GM23248 (cell line): ENCODE measurements at regions not wholly inside any gene's neighbourhood (a gene's known extent, or its start where the extent isn't known, plus 50 kb on each side); places are given as distances from the start of the nearest gene placed in this dataset.
"Not testable (repeated sequence)": the region's sequence is repeated elsewhere in the genome, so short reads cannot be mapped to it uniquely, and the experiment has no call there.

ENCODE experiments used
- DNase-seq: peaks from one replicate; pipeline ENCODE4 v3.0.0-alpha.2; 2015
- H2AFZ ChIP-seq: fragments of 200-600 bp; sonication (generic); 2 replicates; pipeline ENCODE4 v1.6.1; 2016; ENCODE audit warnings: antibody characterized with exemption
- H3F3A ChIP-seq: fragments of 200-600 bp; sonication (generic); 2 replicates; pipeline ENCODE4 v1.6.1; 2016; ENCODE audit warnings: mild to moderate bottlenecking, antibody characterized with exemption, mixed run types; ENCODE audit not compliant: insufficient read depth
- H3K27ac ChIP-seq: fragments of 200-600 bp; sonication (generic); 2 replicates; pipeline ENCODE4 v1.5.1; 2016; ENCODE audit warnings: mild to moderate bottlenecking
- H3K27me3 ChIP-seq: fragments of 200-600 bp; sonication (generic); replicated peaks from 2 replicates; pipeline ENCODE4 v1.6.1; 2016; ENCODE audit warnings: mild to moderate bottlenecking; ENCODE audit not compliant: insufficient read depth
- H3K36me3 ChIP-seq: fragments of 200-600 bp; sonication (generic); 2 replicates; pipeline ENCODE4 v1.6.1; 2016; ENCODE audit warnings: low read depth, mild to moderate bottlenecking
- H3K4me1 ChIP-seq: fragments of 200-600 bp; sonication (generic); 2 replicates; pipeline ENCODE4 v1.6.1; 2016; ENCODE audit warnings: mild to moderate bottlenecking; ENCODE audit not compliant: insufficient read depth
- H3K4me2 ChIP-seq: fragments of 200-600 bp; sonication (generic); one replicate; pipeline ENCODE4 v1.6.1; 2016; ENCODE audit warnings: mild to moderate bottlenecking; ENCODE audit not compliant: unreplicated experiment
- H3K4me3 ChIP-seq: fragments of 200-600 bp; sonication (generic); 2 replicates; pipeline ENCODE4 v1.5.1; 2016; ENCODE audit warnings: mild to moderate bottlenecking
- H3K79me2 ChIP-seq: fragments of 200-600 bp; sonication (generic); 2 replicates; pipeline ENCODE4 v1.6.1; 2016; ENCODE audit warnings: mild to moderate bottlenecking; ENCODE audit not compliant: insufficient read depth
- H3K9ac ChIP-seq: fragments of 200-600 bp; sonication (generic); 2 replicates; pipeline ENCODE4 v1.6.1; 2016; ENCODE audit warnings: mild to moderate bottlenecking
- H3K9me2 ChIP-seq: fragments of 200-600 bp; sonication (generic); 2 replicates; pipeline ENCODE4 v1.6.1; 2016; ENCODE audit warnings: mixed run types, mild to moderate bottlenecking, moderate library complexity; ENCODE audit not compliant: insufficient read depth
- H3K9me3 ChIP-seq: fragments of 200-600 bp; sonication (generic); one replicate; pipeline ENCODE4 v1.6.1; 2017; ENCODE audit warnings: low read depth
- H4K20me1 ChIP-seq: fragments of 200-600 bp; sonication (generic); 2 replicates; pipeline ENCODE4 v1.6.0; 2016; ENCODE audit not compliant: insufficient read depth
- EZH2 ChIP-seq: fragments of 200-600 bp; sonication (generic); IDR thresholded peaks from 2 replicates; pipeline ENCODE4 v1.6.1; 2018; ENCODE audit warnings: antibody characterized with exemption, mild to moderate bottlenecking; ENCODE audit not compliant: insufficient read depth, poor library complexity, severe bottlenecking
- EZH2phosphoT487 ChIP-seq: fragments of 200-600 bp; sonication (generic); IDR thresholded peaks from 2 replicates; pipeline ENCODE4 v1.6.1; 2018; ENCODE audit warnings: antibody characterized with exemption, moderate library complexity, mild to moderate bottlenecking, low read depth; ENCODE audit not compliant: insufficient read depth
- WGBS, 2 experiments: methylation state at CpG; one replicate each; pipeline ENCODE4 v1.1.6; 2015 to 2017; ENCODE audit warnings: low lambda C conversion rate in 2 of 2, low coverage in 1 of 2; ENCODE audit errors: missing lambda C conversion rate in 2 of 2; 5-methylcytosine and 5-hydroxymethylcytosine counted together
- in situ Hi-C: fragments of 300-500 bp; cut with MboI; formaldehyde crosslinking; loops from 2 replicates; pipeline ENCODE4 v1.15.0; 2020

- TF ChIP-seq EZH2 (no peak), EZH2phosphoT487 (no peak)
- H2AFZ ChIP-seq: no peak overlapping the region
- no peak overlapping the region for H3K4me2 ChIP-seq
- in situ Hi-C loops: no loop called here
- H3K4me1 ChIP-seq: no peaks in the 10 kb centered on the region
- no peaks in the 10 kb centered on the region for H3K27me3 ChIP-seq
- no peaks in the 10 kb centered on the region for H3K36me3 ChIP-seq
- no peak overlapping the region for H3K9ac ChIP-seq
- no peaks in the 10 kb centered on the region for H4K20me1 ChIP-seq
- no peaks in the 10 kb centered on the region for H3F3A ChIP-seq
- no peak overlapping the region for H3K4me3 ChIP-seq
- DNase-seq: no peak
- 10 to 31% methylated on average over 1 of the region's 1 CpG for WGBS, 2 experiments
- H3K9me3 ChIP-seq: no peaks in the 10 kb centered on the region
- H3K79me2 ChIP-seq: no peaks in the 10 kb centered on the region
- H3K27ac ChIP-seq: no peak overlapping the region
- H3K9me2 ChIP-seq: no peaks in the 10 kb centered on the region
Measured at GRCh38 chr14:66272221-66272620, 213.9 kb upstream of the CCDC196 start.

- Histone ChIP-seq H3K36me3 (no peaks in the 10 kb centered on the region), H4K20me1 (no peaks in the 10 kb centered on the region), H3K4me1 (no peaks in the 10 kb centered on the region), H3K4me2 (no peak overlapping the region), H2AFZ (no peak overlapping the region), H3K4me3 (no peak overlapping the region), H3K9me2 (no peaks in the 10 kb centered on the region), H3K9me3 (no peaks in the 10 kb centered on the region), H3K27me3 (no peaks in the 10 kb centered on the region), H3K79me2 (no peaks in the 10 kb centered on the region), H3F3A (no peaks in the 10 kb centered on the region), H3K9ac (no peak overlapping the region), H3K27ac (no peak overlapping the region)
- no peak for DNase-seq
- no peak for TF ChIP-seq EZH2
- TF ChIP-seq EZH2phosphoT487: no peak
- WGBS, 2 experiments: 20 to 24% methylated on average over 1 of the region's 1 CpG
- in situ Hi-C loops: no loop called here
Measured at GRCh38 chr14:66273261-66273832, 212.8 kb upstream of the CCDC196 start.

GRCh38 chr14:66278418-66278817, 207.8 kb upstream of the CCDC196 start:
- H3K79me2 ChIP-seq, H3K4me2 ChIP-seq, H3K36me3 ChIP-seq, H2AFZ ChIP-seq, DNase-seq, H3F3A ChIP-seq, H3K4me3 ChIP-seq, H3K27ac ChIP-seq, H3K9me2 ChIP-seq, in situ Hi-C loops, H3K9me3 ChIP-seq, H3K27me3 ChIP-seq, H3K4me1 ChIP-seq, H3K9ac ChIP-seq, H4K20me1 ChIP-seq: not testable (repeated sequence)
- WGBS, 2 experiments: 44 to 51% methylated on average over 3 of the region's 3 CpGs

- Histone ChIP-seq H3K27me3 (no peaks in the 10 kb centered on the region), H3K36me3 (no peaks in the 10 kb centered on the region), H3K27ac (no peak overlapping the region), H3K9me3 (no peaks in the 10 kb centered on the region), H3K9ac (no peak overlapping the region), H3K79me2 (no peaks in the 10 kb centered on the region), H3F3A (no peaks in the 10 kb centered on the region), H3K4me3 (no peak overlapping the region), H3K4me1 (no peaks in the 10 kb centered on the region), H3K9me2 (no peaks in the 10 kb centered on the region), H2AFZ (no peak overlapping the region), H4K20me1 (no peaks in the 10 kb centered on the region), H3K4me2 (no peak overlapping the region)
- 21% methylated on average over 9 of the region's 9 CpGs for WGBS, 2 experiments
- in situ Hi-C loops: no loop called here
- peak; percentile 7 for DNase-seq
- no peak for TF ChIP-seq EZH2
- no peak for TF ChIP-seq EZH2phosphoT487
Measured at GRCh38 chr14:66281036-66281776, 205.0 kb upstream of the CCDC196 start.
